ENCODE measurements at regions not wholly inside any gene's neighbourhood (a gene's known extent, or its start where the extent isn't known, plus 50 kb on each side); places are given as distances from the start of the nearest gene placed in this dataset.
"Not testable (repeated sequence)": the region's sequence is repeated elsewhere in the genome, so short reads cannot be mapped to it uniquely, and the experiment has no call there.

DNA sequence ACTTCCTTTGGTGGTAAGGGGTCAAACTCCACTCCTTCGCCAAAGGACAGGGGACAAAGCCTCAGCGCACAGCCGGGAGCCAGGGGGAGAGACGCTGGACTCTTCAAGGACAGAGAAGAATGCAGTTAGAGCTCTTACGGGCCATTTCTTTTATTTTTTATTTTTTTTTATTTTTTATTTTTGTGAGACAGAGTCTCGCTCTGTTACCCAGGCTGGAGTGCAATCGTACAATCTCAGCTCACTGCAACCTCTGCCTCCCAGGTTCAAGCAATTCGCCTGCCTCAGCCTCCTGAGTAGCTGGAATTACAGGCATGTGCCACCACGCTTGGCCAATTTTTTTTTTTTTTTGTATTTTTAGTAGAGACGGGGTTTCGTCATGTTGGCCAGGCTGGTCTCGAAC, 93.2 kb upstream of the RPH3AL start, which contains the start of gene RFLNB:
Gene RFLNB, minus strand, starts transcription at position 101 of the 400 bp plus-strand sequence.
- not testable (repeated sequence) for H3K27ac ChIP-seq

DNA sequence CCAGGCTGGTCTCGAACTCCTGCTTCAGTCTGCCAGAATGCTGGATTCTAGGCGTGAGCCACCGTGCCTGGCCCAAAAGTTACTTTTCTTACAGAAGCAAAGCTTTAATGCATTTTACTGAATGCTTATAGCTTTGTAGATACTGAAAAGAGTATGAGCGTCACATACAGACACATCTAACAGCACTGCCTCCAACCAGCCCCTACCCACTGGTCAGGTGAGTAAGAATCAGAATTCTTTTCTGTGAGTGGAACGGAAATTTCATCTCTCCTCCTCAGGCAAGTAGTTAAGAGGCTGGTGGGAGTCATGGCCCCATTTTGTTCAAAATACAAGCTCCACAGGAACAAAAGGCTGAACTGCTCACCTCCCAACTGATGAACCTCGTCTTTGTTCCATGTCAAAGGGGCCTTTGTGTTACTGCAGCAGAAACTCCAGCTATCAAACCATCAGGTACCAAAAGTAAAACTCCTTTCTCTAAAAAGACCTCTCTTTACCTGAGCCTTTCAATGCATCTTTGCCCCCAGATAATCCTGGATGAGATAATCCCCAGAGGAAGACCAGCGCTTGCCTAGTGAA, 92.4 kb upstream of the RPH3AL start:
- TF ChIP-seq, protein P1, sequence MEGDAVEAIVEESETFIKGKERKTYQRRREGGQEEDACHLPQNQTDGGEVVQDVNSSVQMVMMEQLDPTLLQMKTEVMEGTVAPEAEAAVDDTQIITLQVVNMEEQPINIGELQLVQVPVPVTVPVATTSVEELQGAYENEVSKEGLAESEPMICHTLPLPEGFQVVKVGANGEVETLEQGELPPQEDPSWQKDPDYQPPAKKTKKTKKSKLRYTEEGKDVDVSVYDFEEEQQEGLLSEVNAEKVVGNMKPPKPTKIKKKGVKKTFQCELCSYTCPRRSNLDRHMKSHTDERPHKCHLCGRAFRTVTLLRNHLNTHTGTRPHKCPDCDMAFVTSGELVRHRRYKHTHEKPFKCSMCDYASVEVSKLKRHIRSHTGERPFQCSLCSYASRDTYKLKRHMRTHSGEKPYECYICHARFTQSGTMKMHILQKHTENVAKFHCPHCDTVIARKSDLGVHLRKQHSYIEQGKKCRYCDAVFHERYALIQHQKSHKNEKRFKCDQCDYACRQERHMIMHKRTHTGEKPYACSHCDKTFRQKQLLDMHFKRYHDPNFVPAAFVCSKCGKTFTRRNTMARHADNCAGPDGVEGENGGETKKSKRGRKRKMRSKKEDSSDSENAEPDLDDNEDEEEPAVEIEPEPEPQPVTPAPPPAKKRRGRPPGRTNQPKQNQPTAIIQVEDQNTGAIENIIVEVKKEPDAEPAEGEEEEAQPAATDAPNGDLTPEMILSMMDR (conservative IDR thresholded peaks at IDR 0.05) = no peak
- H3K27ac ChIP-seq = no peak overlapping the region

DNA sequence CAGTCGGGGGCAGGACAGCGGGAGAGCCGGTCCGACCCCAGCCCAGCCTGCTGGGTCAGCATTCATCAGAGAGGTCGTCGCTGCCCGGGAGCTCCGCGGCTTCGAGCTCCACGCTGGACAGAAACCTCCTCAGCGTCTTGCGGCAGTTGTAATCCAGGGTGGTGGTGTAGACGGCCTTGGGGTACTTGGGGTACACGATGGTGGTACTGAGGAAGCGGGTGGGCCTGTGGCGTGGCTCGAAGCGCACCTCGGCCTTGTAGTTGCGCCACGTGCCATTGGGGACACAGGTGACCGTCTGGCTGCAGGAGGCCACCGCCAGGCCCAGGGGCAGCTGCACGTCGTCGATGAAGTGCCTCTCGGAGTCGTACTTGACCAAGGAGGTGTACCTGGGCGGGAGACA, 90.5 kb upstream of the RPH3AL start:
- TF ChIP-seq, protein P1 (conservative IDR thresholded peaks at IDR 0.05) = no peak
- no peak overlapping the region for H3K27ac ChIP-seq

DNA sequence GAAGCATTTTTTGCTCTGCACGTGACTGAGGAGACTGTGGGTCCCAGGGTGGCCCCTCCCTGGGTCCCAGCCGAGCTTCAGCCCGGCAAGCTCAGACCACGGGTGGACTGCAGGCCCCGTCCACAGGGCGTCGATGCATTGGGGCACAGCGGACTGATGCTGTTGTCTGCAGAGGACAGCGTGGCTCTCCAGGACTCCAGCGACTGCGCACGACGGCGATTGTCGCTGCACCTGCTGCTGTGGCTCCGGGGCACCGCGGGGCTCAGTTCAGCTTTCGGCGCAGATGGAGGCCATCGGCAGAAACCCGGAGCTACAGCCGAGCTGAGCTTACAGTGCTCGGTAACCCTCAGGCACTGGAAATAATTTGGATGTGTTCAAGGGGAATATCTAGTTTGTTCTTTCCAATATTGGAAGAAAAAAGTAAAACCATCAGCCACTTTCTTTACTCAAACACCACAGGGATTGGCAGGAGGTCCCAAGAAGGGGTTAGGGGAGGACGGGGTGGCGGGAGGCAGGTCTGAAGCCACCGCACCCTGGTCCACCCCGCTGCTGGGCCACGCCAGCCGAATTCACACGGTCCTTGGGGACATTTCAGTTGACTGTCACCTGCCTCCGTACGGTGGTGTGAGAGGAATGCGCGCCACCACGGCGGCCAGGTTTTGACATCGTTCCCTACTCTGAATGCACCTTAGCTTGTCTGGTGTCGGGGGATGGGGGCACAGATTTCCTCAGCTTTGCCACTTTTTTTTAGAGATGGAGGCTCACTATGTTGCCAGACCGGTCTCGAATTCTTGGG, 88.7 kb upstream of the RPH3AL start:
- H3K27ac ChIP-seq = no peak overlapping the region
- TF ChIP-seq, protein P1 (conservative IDR thresholded peaks at IDR 0.05) = no peak

DNA sequence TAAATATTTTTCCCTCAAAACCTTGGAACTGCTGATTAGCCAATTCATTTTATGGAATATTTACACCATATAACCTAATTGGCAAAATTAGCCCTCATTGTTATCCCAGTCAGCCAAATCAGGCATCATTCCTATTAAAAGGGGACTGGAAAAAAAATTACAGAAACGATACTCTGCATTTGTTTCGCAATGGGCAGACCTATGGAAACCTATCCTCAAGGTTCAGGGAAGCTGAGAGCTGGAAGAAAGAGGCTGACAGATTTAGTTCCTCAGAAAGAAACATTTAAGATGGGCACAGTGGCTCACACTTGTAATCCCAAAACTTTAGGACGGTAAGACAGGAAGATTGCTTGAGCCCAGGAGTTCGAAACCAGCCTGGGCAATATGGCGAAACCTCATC, 85.6 kb upstream of the RPH3AL start:
- no peak overlapping the region for H3K27ac ChIP-seq
- TF ChIP-seq, protein P1 (conservative IDR thresholded peaks at IDR 0.05) = no peak

DNA sequence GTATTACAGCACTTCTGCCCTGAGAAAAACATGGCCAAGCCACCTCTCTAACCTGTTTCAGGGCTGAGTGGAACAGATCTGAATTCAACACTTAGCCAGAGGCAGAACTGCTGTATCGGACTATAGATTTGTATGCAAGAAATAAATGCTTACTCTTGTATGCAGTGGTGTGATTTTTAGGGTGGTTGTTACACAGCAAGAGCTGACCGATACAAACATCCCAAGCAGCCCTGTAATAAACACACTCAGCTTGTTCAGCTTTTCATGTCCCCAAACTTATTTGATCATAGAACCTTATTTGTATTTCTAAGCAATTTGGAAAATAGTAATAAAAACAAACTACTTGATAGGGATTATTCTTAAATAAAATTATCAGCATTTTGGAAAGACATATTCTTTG, 84.9 kb upstream of the RPH3AL start:
- TF ChIP-seq, protein P1 (conservative IDR thresholded peaks at IDR 0.05) = no peak
- H3K27ac ChIP-seq = no peak overlapping the region

DNA sequence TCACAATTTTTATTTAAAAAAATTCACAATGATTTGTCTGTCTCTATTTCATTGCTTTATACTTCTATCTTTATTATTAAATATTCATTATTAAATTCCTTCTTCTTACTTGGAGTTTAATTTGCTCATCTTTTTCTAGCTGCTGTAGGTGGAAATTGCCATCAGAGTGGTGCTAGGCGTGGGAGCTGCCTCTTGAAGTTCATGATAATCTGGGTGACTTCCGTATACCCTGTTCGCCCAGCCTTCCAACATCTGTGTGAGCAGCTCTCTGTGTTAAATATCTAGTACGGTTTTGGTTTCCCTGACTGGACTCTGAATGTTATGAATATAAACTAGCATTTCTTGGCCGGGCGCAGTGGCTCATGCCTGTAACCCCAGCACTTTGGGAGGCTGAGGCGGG, 84.0 kb upstream of the RPH3AL start:
- H3K27ac ChIP-seq = no peak overlapping the region
- TF ChIP-seq, protein P1 (conservative IDR thresholded peaks at IDR 0.05) = no peak

DNA sequence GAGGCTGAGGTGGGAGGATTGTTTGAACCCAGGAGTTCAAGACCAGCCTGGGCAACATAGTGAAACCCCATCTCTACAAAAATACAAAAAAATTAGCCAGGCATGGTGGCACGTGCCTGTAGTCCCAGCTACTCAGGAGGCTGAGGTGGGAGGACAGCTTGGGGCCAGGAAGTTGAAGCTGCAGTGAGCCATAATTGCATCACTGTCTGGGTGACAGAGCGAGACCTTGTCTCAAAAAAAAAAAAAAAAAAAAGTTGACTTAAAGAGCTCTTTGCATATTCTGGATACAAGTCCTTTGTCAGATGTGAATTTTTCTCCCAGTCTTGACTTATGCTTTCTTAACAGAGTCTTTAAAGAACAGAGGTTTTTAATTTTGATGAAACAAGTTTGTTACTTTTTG, 79.9 kb upstream of the RPH3AL start:
- H3K27ac ChIP-seq = not testable (repeated sequence)
